GM21515 (cell line): ENCODE measurements at regions not wholly inside any gene's neighbourhood (a gene's known extent, or its start where the extent isn't known, plus 50 kb on each side); places are given as distances from the start of the nearest gene placed in this dataset.

ENCODE experiments used
- ATAC-seq: cut with Tn5 transposase; IDR thresholded peaks from one replicate; pipeline ENCODE4 v1.9.1; 2021; ENCODE audit not compliant: unreplicated experiment

- ATAC-seq: no peak
Measured at GRCh38 chr2:2566396-2567323, 235.6 kb upstream of the MYT1L start.

- ATAC-seq: no peak
Measured at GRCh38 chr2:2565671-2566070, 234.6 kb upstream of the MYT1L start.

GRCh38 chr2:2564300-2565078 lies 233.4 kb upstream of the MYT1L start:
- no peak for ATAC-seq

- no peak for ATAC-seq
Measured at GRCh38 chr2:2563309-2563860, 232.3 kb upstream of the MYT1L start.

GRCh38 chr2:2562867-2563266 lies 231.8 kb upstream of the MYT1L start:
- no peak for ATAC-seq

GRCh38 chr2:2561346-2562095 lies 230.4 kb upstream of the MYT1L start:
- ATAC-seq: no peak

- no peak for ATAC-seq
Measured at GRCh38 chr2:2560374-2561015, 229.4 kb upstream of the MYT1L start.

GRCh38 chr2:2558476-2558875 lies 227.4 kb upstream of the MYT1L start:
- ATAC-seq: no peak

GRCh38 chr2:2557475-2557874 lies 226.4 kb upstream of the MYT1L start:
- ATAC-seq: no peak

GRCh38 chr2:2550856-2551255 lies 219.8 kb upstream of the MYT1L start:
- no peak for ATAC-seq

GRCh38 chr2:2547911-2548310 lies 216.8 kb upstream of the MYT1L start:
- ATAC-seq: no peak

- ATAC-seq: no peak
Measured at GRCh38 chr2:2547451-2547850, 216.4 kb upstream of the MYT1L start.

GRCh38 chr2:2546046-2546445 lies 215.0 kb upstream of the MYT1L start:
- no peak for ATAC-seq

- no peak for ATAC-seq
Measured at GRCh38 chr2:2542966-2543611, 212.0 kb upstream of the MYT1L start.

GRCh38 chr2:2542316-2542715 lies 211.2 kb upstream of the MYT1L start:
- ATAC-seq: no peak

GRCh38 chr2:2540406-2540805 lies 209.3 kb upstream of the MYT1L start:
- ATAC-seq: no peak

- no peak for ATAC-seq
Measured at GRCh38 chr2:2536416-2537056, 205.5 kb upstream of the MYT1L start.

GRCh38 chr2:2530334-2530733 lies 199.3 kb upstream of the MYT1L start:
- no peak for ATAC-seq

- ATAC-seq: no peak
Measured at GRCh38 chr2:2528846-2529245, 197.8 kb upstream of the MYT1L start.

GRCh38 chr2:2527148-2527547 lies 196.1 kb upstream of the MYT1L start:
- no peak for ATAC-seq
